ENCODE measurements at regions not wholly inside any gene's neighbourhood (a gene's known extent, or its start where the extent isn't known, plus 50 kb on each side); places are given as distances from the start of the nearest gene placed in this dataset.

- no peak for DNase-seq
These were observed 402.8 kb downstream of the BRD1 start for GRCh38 chr22:49424893-49425270.

- DNase-seq = no peak
These were observed 404.5 kb downstream of the BRD1 start for GRCh38 chr22:49423125-49423650.

GRCh38 chr22:49422701-49423100, 405.0 kb downstream of the BRD1 start:
- DNase-seq = no peak

- no peak for DNase-seq
These were observed 407.0 kb downstream of the BRD1 start for GRCh38 chr22:49420651-49421050.

GRCh38 chr22:49419661-49420060, 408.0 kb downstream of the BRD1 start:
- no peak for DNase-seq

GRCh38 chr22:49418943-49419342, 408.7 kb downstream of the BRD1 start:
- DNase-seq = no peak

- DNase-seq = peak; percentile 60
These were observed 409.3 kb downstream of the BRD1 start for GRCh38 chr22:49418341-49418894.

GRCh38 chr22:49417833-49418232, 409.8 kb downstream of the BRD1 start:
- DNase-seq = no peak

GRCh38 chr22:49417326-49417725, 410.3 kb downstream of the BRD1 start:
- DNase-seq = no peak

- DNase-seq = peak; percentile 69
These were observed 412.3 kb downstream of the BRD1 start for GRCh38 chr22:49415151-49415951.

GRCh38 chr22:49413551-49413950, 414.1 kb downstream of the BRD1 start:
- no peak for DNase-seq

GRCh38 chr22:49413146-49413545, 414.5 kb downstream of the BRD1 start:
- DNase-seq = no peak

GRCh38 chr22:49412236-49412635, 415.4 kb downstream of the BRD1 start:
- no peak for DNase-seq

GRCh38 chr22:49411236-49411635, 416.4 kb downstream of the BRD1 start:
- DNase-seq = no peak

- no peak for DNase-seq
These were observed 419.4 kb downstream of the BRD1 start for GRCh38 chr22:49408102-49408836.

- DNase-seq = no peak
These were observed 420.6 kb downstream of the BRD1 start for GRCh38 chr22:49406879-49407587.

- no peak for DNase-seq
These were observed 421.5 kb downstream of the BRD1 start for GRCh38 chr22:49406047-49406650.

- no peak for DNase-seq
These were observed 422.1 kb downstream of the BRD1 start for GRCh38 chr22:49405590-49405989.

GRCh38 chr22:49404576-49405241, 423.0 kb downstream of the BRD1 start:
- DNase-seq = no peak

GRCh38 chr22:49404020-49404419, 423.7 kb downstream of the BRD1 start:
- no peak for DNase-seq

GRCh38 chr22:49403102-49403501, 424.6 kb downstream of the BRD1 start:
- no peak for DNase-seq

GRCh38 chr22:49402169-49402568, 425.5 kb downstream of the BRD1 start:
- DNase-seq = no peak
